ENCODE measurements at regions not wholly inside any gene's neighbourhood (a gene's known extent, or its start where the extent isn't known, plus 50 kb on each side); places are given as distances from the start of the nearest gene placed in this dataset.

- ATAC-seq, result no peak
- TF ChIP-seq ZC3H10 (CRISPR knock-in tag; IDR thresholded peaks at IDR 0.05) (no peak), ARNTL (CRISPR knock-in tag; IDR thresholded peaks at IDR 0.05; ENCODE audit: borderline replicate concordance, low read depth) (no peak), TOX (CRISPR knock-in tag; IDR thresholded peaks at IDR 0.05; ENCODE audit: borderline replicate concordance) (no peak), ZFP30 (CRISPR knock-in tag; IDR thresholded peaks at IDR 0.05) (no peak), CREB5 (CRISPR knock-in tag; IDR thresholded peaks at IDR 0.05; ENCODE audit: low read depth) (no peak), CSDC2 (CRISPR knock-in tag; IDR thresholded peaks at IDR 0.05) (no peak), ZNF70 (CRISPR knock-in tag; IDR thresholded peaks at IDR 0.05) (no peak), OSR1 (CRISPR knock-in tag; IDR thresholded peaks at IDR 0.05) (no peak), ZFP3 (CRISPR knock-in tag; IDR thresholded peaks at IDR 0.05) (no peak)
- TF ChIP-seq, protein P1, sequence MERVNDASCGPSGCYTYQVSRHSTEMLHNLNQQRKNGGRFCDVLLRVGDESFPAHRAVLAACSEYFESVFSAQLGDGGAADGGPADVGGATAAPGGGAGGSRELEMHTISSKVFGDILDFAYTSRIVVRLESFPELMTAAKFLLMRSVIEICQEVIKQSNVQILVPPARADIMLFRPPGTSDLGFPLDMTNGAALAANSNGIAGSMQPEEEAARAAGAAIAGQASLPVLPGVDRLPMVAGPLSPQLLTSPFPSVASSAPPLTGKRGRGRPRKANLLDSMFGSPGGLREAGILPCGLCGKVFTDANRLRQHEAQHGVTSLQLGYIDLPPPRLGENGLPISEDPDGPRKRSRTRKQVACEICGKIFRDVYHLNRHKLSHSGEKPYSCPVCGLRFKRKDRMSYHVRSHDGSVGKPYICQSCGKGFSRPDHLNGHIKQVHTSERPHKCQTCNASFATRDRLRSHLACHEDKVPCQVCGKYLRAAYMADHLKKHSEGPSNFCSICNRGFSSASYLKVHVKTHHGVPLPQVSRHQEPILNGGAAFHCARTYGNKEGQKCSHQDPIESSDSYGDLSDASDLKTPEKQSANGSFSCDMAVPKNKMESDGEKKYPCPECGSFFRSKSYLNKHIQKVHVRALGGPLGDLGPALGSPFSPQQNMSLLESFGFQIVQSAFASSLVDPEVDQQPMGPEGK (CRISPR knock-in tag; IDR thresholded peaks at IDR 0.05; ENCODE audit: borderline replicate concordance), result no peak
Observed at GRCh38 chr20:52098186-52098585, 93.4 kb downstream of the ZFP64 start.

GRCh38 chr20:52096117-52096516 lies 95.5 kb downstream of the ZFP64 start:
- no peak for ATAC-seq

More at GRCh38 chr20:52096117-52096516, 95.5 kb downstream of the ZFP64 start:
- TF ChIP-seq GLIS3 (CRISPR knock-in tag; IDR thresholded peaks at IDR 0.05), result no peak
- no peak for TF ChIP-seq OSR1 (CRISPR knock-in tag; IDR thresholded peaks at IDR 0.05)
- no peak for TF ChIP-seq ZNF565 (CRISPR knock-in tag; conservative IDR thresholded peaks at IDR 0.05; ENCODE audit: low read depth)
- TF ChIP-seq, protein P2, sequence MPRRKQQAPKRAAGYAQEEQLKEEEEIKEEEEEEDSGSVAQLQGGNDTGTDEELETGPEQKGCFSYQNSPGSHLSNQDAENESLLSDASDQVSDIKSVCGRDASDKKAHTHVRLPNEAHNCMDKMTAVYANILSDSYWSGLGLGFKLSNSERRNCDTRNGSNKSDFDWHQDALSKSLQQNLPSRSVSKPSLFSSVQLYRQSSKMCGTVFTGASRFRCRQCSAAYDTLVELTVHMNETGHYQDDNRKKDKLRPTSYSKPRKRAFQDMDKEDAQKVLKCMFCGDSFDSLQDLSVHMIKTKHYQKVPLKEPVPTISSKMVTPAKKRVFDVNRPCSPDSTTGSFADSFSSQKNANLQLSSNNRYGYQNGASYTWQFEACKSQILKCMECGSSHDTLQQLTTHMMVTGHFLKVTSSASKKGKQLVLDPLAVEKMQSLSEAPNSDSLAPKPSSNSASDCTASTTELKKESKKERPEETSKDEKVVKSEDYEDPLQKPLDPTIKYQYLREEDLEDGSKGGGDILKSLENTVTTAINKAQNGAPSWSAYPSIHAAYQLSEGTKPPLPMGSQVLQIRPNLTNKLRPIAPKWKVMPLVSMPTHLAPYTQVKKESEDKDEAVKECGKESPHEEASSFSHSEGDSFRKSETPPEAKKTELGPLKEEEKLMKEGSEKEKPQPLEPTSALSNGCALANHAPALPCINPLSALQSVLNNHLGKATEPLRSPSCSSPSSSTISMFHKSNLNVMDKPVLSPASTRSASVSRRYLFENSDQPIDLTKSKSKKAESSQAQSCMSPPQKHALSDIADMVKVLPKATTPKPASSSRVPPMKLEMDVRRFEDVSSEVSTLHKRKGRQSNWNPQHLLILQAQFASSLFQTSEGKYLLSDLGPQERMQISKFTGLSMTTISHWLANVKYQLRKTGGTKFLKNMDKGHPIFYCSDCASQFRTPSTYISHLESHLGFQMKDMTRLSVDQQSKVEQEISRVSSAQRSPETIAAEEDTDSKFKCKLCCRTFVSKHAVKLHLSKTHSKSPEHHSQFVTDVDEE (CRISPR knock-in tag; IDR thresholded peaks at IDR 0.05), result no peak
- TF ChIP-seq BACH2 (CRISPR knock-in tag; IDR thresholded peaks at IDR 0.05; ENCODE audit: borderline replicate concordance), result no peak
- no peak for TF ChIP-seq RARB (CRISPR knock-in tag; IDR thresholded peaks at IDR 0.05)
- no peak for TF ChIP-seq CREB5 (CRISPR knock-in tag; IDR thresholded peaks at IDR 0.05; ENCODE audit: low read depth)
- no peak for TF ChIP-seq TOX (CRISPR knock-in tag; IDR thresholded peaks at IDR 0.05; ENCODE audit: borderline replicate concordance)
- no peak for TF ChIP-seq ISL1 (CRISPR knock-in tag; IDR thresholded peaks at IDR 0.05)
- no peak for TF ChIP-seq ZFP30 (CRISPR knock-in tag; IDR thresholded peaks at IDR 0.05)
- TF ChIP-seq ARNTL (CRISPR knock-in tag; IDR thresholded peaks at IDR 0.05; ENCODE audit: borderline replicate concordance, low read depth), result no peak
- no peak for TF ChIP-seq ZNF8 (CRISPR knock-in tag; IDR thresholded peaks at IDR 0.05)
- TF ChIP-seq POU6F1 (CRISPR knock-in tag; IDR thresholded peaks at IDR 0.05; ENCODE audit: borderline replicate concordance, low read depth), result no peak
- no peak for TF ChIP-seq ZNF70 (CRISPR knock-in tag; IDR thresholded peaks at IDR 0.05)
- TF ChIP-seq, protein P1 (CRISPR knock-in tag; IDR thresholded peaks at IDR 0.05; ENCODE audit: borderline replicate concordance), result no peak
- TF ChIP-seq TCF4 (CRISPR knock-in tag; IDR thresholded peaks at IDR 0.05; ENCODE audit: borderline replicate concordance), result no peak
- TF ChIP-seq SNAI2 (CRISPR knock-in tag; IDR thresholded peaks at IDR 0.05), result no peak
- no peak for TF ChIP-seq PPARA (CRISPR knock-in tag; IDR thresholded peaks at IDR 0.05; ENCODE audit: borderline replicate concordance)

Data from SK-N-SH treated with all-trans-retinoic acid at 6 μM for 48 hours (cell line).